B cell (primary cell): ENCODE measurements at regions not wholly inside any gene's neighbourhood (a gene's known extent, or its start where the extent isn't known, plus 50 kb on each side); places are given as distances from the start of the nearest gene placed in this dataset.

Source experiments
- ATAC-seq: fragments of 200-7000 bp; cut with Tn5 transposase; one replicate; pipeline ENCODE4 v1.10.0; 2021; ENCODE audit warnings: low read depth, mild to moderate bottlenecking, moderate number of reproducible peaks, moderate library complexity
- CTCF ChIA-PET: fragments of 350-600 bp; sonication (Branson Sonifier 250); formaldehyde crosslinking; loops from one replicate; lab custom pipeline; 2021; ENCODE audit warnings: antibody characterized with exemption, inconsistent platforms; lab: Charles Lee
- POLR2A ChIA-PET: fragments of 350-600 bp; sonication (Branson Sonifier 250); formaldehyde crosslinking; loops from one replicate; lab custom pipeline; 2021; ENCODE audit warnings: antibody characterized with exemption; lab: Charles Lee
- DNase-seq: peaks from one replicate; pipeline ENCODE4 v3.0.0; 2013
- H2AFZ ChIP-seq: 2 replicates; pipeline ENCODE4 v1.6.1; 2012; ENCODE audit warnings: mild to moderate bottlenecking, low read depth, low read length; ENCODE audit not compliant: insufficient read depth, poor library complexity, severe bottlenecking
- H3K27ac ChIP-seq, 2 donors: 1 replicate in 1 of 2; 2 replicates in 1 of 2; pipeline ENCODE4 v1.5.1; 2012 to 2013; ENCODE audit warnings: low read length in 2 of 2, mild to moderate bottlenecking in 2 of 2, moderate library complexity in 1 of 2
- H3K27me3 ChIP-seq, 4 experiments: fragments of 200-600 bp in 1 of 4; sonication (generic) in 1 of 4; replicated peaks in 1 of 4; 1 replicate in 2 of 4; 2 replicates in 2 of 4; pipeline versions ENCODE4 v1.6.1 to v1.7.0; 2013 to 2016; ENCODE audit warnings: low read length in 3 of 4, mild to moderate bottlenecking in 2 of 4, mixed read lengths in 1 of 4, moderate library complexity in 1 of 4; ENCODE audit not compliant: insufficient read depth in 4 of 4, control insufficient read depth in 3 of 4; ENCODE audit errors: control extremely low read depth in 1 of 4
- H3K36me3 ChIP-seq, 2 experiments: replicated peaks in 1 of 2; 1 replicate in 1 of 2; 2 replicates in 1 of 2; pipeline versions ENCODE4 v1.6.1 to v1.7.1; 2013; ENCODE audit warnings: low read length in 1 of 2; ENCODE audit not compliant: insufficient read depth in 2 of 2, control insufficient read depth in 1 of 2; ENCODE audit errors: control extremely low read depth in 1 of 2, extremely low read depth in 1 of 2
- H3K4me1 ChIP-seq, 2 donors: fragments of 200-600 bp in 1 of 2; sonication (generic) in 1 of 2; 1 replicate in 1 of 2; 2 replicates in 1 of 2; pipeline versions ENCODE4 v1.5.1 to v1.6.1; 2013 to 2017; ENCODE audit warnings: low read length in 2 of 2; ENCODE audit not compliant: control insufficient read depth in 2 of 2, insufficient read depth in 2 of 2
- H3K4me2 ChIP-seq: replicated peaks from 2 replicates; pipeline ENCODE3; 2012; ENCODE audit warnings: mild to moderate bottlenecking, low read depth, low read length; ENCODE audit not compliant: poor library complexity, severe bottlenecking
- H3K4me3 ChIP-seq, 5 experiments: fragments of 200-600 bp in 1 of 5; sonication (generic) in 1 of 5; 1 replicate in 3 of 5; 2 replicates in 2 of 5; pipeline versions ENCODE4 v1.5.1 to v1.7.0; 2011 to 2016; ENCODE audit warnings: low read length in 4 of 5, mild to moderate bottlenecking in 4 of 5, low read depth in 2 of 5, control low read depth in 1 of 5, moderate library complexity in 1 of 5; ENCODE audit not compliant: insufficient read depth in 1 of 5; ENCODE audit errors: control extremely low read depth in 1 of 5, extremely low read depth in 1 of 5
- H3K79me2 ChIP-seq: fragments of 200-600 bp; sonication (generic); one replicate; pipeline ENCODE4 v1.6.0; 2016; ENCODE audit warnings: low read length; ENCODE audit not compliant: control insufficient read depth, insufficient read depth
- H3K9ac ChIP-seq: fragments of 200-600 bp; sonication (generic); 2 replicates; pipeline ENCODE4 v1.6.1; 2017; ENCODE audit warnings: mild to moderate bottlenecking, low read length, moderate library complexity
- H3K9me3 ChIP-seq, 3 donors: one replicate each; pipeline versions ENCODE4 v1.6.1 to v1.7.1; 2013; ENCODE audit warnings: low read length in 2 of 3; ENCODE audit not compliant: control insufficient read depth in 2 of 3, insufficient read depth in 1 of 3; ENCODE audit errors: control extremely low read depth in 1 of 3
- H4K20me1 ChIP-seq: 2 replicates; pipeline ENCODE4 v1.6.0; 2012; ENCODE audit warnings: mild to moderate bottlenecking, low read length; ENCODE audit not compliant: insufficient read depth, control insufficient read depth, poor library complexity, severe bottlenecking
- H3K27ac Mint-ChIP-seq: one replicate; pipeline ENCODE4 v1.8.0; 2021; ENCODE audit warnings: mixed read lengths
- H3K27me3 Mint-ChIP-seq: one replicate; pipeline ENCODE4 v1.8.0; 2021; ENCODE audit warnings: mixed read lengths
- H3K4me1 Mint-ChIP-seq: one replicate; pipeline ENCODE4 v1.8.0; 2021; ENCODE audit warnings: mixed read lengths
- H3K4me3 Mint-ChIP-seq: one replicate; pipeline ENCODE4 v1.8.0; 2021; ENCODE audit warnings: mixed read lengths
- H3K9me3 Mint-ChIP-seq: one replicate; pipeline ENCODE4 v1.8.0; 2022; ENCODE audit warnings: mixed read lengths; ENCODE audit not compliant: insufficient read depth
- CTCF ChIP-seq: fragments of 200-600 bp; IDR thresholded peaks from one replicate; pipeline ENCODE4 v1.8.0; 2022; ENCODE audit warnings: antibody characterized with exemption, mild to moderate bottlenecking
- EZH2 ChIP-seq: IDR thresholded peaks from 2 replicates; pipeline ENCODE4 v1.6.1; 2012; ENCODE audit warnings: borderline replicate concordance, low read depth, mild to moderate bottlenecking, moderate library complexity, low read length; ENCODE audit not compliant: insufficient read depth, poor library complexity, severe bottlenecking
- WGBS: methylation state at CpG from one replicate; pipeline ENCODE4 v1.1.5; 2013; ENCODE audit warnings: missing lambda C conversion rate; ENCODE audit not compliant: insufficient coverage; 5-methylcytosine and 5-hydroxymethylcytosine counted together
- intact Hi-C: fragments of 100-400 bp; cut with micrococcal nuclease; formaldehyde crosslinking; loops from one replicate; pipeline ENCODE4 v1.10.0; 2022

DNA sequence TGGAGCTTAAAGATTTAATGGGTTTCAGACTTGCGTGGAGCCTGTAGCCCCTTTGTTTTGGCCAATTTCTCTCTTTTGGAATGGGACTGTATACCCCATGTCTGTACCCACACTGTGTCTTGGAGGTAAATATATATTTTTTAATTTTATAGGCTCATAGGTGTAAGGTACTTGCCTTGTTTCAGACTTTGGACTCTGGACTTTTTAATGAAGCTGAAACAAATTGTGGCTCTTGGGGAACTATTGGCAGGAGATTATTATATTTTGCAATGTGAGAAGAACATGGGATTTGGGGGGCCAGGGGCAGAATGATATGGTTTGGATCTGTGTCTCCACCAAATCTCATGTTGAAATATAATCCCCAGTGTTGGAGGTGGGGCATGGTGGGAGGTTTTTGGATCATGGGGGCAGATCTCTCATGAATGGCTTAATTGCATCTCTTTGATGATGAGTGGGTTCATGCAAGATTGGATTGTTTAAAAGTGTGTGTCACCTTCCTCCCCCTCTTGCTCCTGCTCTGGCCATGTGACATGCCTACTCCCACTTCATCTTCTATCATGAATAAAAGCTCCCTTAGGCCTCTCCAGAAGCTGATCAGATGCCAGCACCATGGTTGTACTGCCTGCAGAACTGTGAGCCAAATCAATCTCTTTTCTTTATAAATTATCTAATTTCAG, 74.1 kb upstream of the ARHGAP20 start:
- H3K79me2 ChIP-seq, result no peaks in the 10 kb centered on the region
- no peak for TF ChIP-seq EZH2
- TF ChIP-seq CTCF, result no peak
- no peak overlapping the region for H3K4me2 ChIP-seq
- Mint-ChIP-seq H3K4me3 (no peak overlapping the region), H3K4me1 (no peaks in the 10 kb centered on the region), H3K27ac (no peak overlapping the region), H3K9me3 (no peaks in the 10 kb centered on the region), H3K27me3 (peaks cover 7% of the 10 kb centered on the region)
- peaks cover 0 to 9% (median 0%) of the 10 kb centered on the region in 3 donors for H3K9me3 ChIP-seq
- no peak overlapping the region for H3K9ac ChIP-seq
- no peaks in the 10 kb centered on the region for H3K27me3 ChIP-seq
- POLR2A ChIA-PET, result no interaction called here
- WGBS, result 100% methylated on average over 1 of the region's 1 CpG
- no peaks in the 10 kb centered on the region for H4K20me1 ChIP-seq
- H3K4me3 ChIP-seq, result no peak overlapping the region
- no peak for DNase-seq
- ATAC-seq, result no peak
- H3K4me1 ChIP-seq, result no peaks in the 10 kb centered on the region
- no peak overlapping the region for H3K27ac ChIP-seq
- intact Hi-C loops, result no loop called here
- H3K36me3 ChIP-seq, result no peaks in the 10 kb centered on the region
- no peak overlapping the region for H2AFZ ChIP-seq
- CTCF ChIA-PET, result interaction anchor here (0.6 kb wide), 1 partner anchor 586 kb away, joined by 3 read pairs; no protein-coding TSS in a partner anchor

GRCh38 chr11:110785398-110785797, 73.2 kb upstream of the ARHGAP20 start:
- POLR2A ChIA-PET, result no interaction called here
- Histone ChIP-seq H2AFZ (no peak overlapping the region), H3K79me2 (no peaks in the 10 kb centered on the region), H3K4me1 (no peaks in the 10 kb centered on the region), H3K36me3 (no peaks in the 10 kb centered on the region), H3K27me3 (no peaks in the 10 kb centered on the region), H3K9me3 (peaks cover 0 to 9% (median 0%) of the 10 kb centered on the region in 3 donors), H3K4me3 (no peak overlapping the region), H4K20me1 (no peaks in the 10 kb centered on the region), H3K4me2 (no peak overlapping the region), H3K27ac (no peak overlapping the region), H3K9ac (no peak overlapping the region)
- H3K27ac Mint-ChIP-seq, result no peak overlapping the region
- ATAC-seq (no peak), DNase-seq (no peak)
- WGBS, result 88% methylated on average over 2 of the region's 2 CpGs
- peaks cover 7% of the 10 kb centered on the region for H3K27me3 Mint-ChIP-seq
- CTCF ChIA-PET, result no interaction called here
- intact Hi-C loops, result no loop called here
- no peak for TF ChIP-seq EZH2
- no peak for TF ChIP-seq CTCF
- no peaks in the 10 kb centered on the region for H3K4me1 Mint-ChIP-seq
- H3K9me3 Mint-ChIP-seq, result no peaks in the 10 kb centered on the region
- H3K4me3 Mint-ChIP-seq, result no peak overlapping the region
